GM12878 (cell line): ENCODE measurements at regions not wholly inside any gene's neighbourhood (a gene's known extent, or its start where the extent isn't known, plus 50 kb on each side); places are given as distances from the start of the nearest gene placed in this dataset.

Experiments used
- ATAC-seq: fragments of 200-7000 bp; cut with Tn5 transposase; 3 replicates; pipeline ENCODE4 v1.9.1; 2020; ENCODE audit warnings: mild to moderate bottlenecking, moderate library complexity
- BruUV-seq: library from RNA; stranded (reverse); fragments of 400-500 nt; replicated peaks from 2 replicates; lab custom pipeline; 2021; lab: Mats Ljungman, UMichigan
- CTCF ChIA-PET: fragments of 300-600 bp; sonication (Branson Sonifier 250); formaldehyde crosslinking; extraction: SDS; loops from one replicate; lab custom pipeline; 2021; ENCODE audit warnings: inconsistent platforms; lab: Yijun Ruan, JAX
- POLR2A ChIA-PET: fragments of 350-600 bp; formaldehyde crosslinking; extraction: SDS; loops from one replicate; lab custom pipeline; 2021; ENCODE audit warnings: inconsistent platforms; lab: Charles Lee
- RAD21 ChIA-PET: fragments of 300-600 bp; sonication (Branson Sonifier 250); formaldehyde crosslinking; loops from one replicate; lab custom pipeline; 2023; ENCODE audit warnings: antibody characterized with exemption; ENCODE audit not compliant: unreplicated experiment; lab: Charles Lee
- SMC1A ChIA-PET: fragments of 300-600 bp; sonication (Branson Sonifier 250); formaldehyde crosslinking; loops from one replicate; lab custom pipeline; 2023; ENCODE audit not compliant: unreplicated experiment, uncharacterized antibody; lab: Charles Lee
- DNase-seq: peaks from one replicate; pipeline ENCODE4 v3.0.0-alpha.2; 2011; ENCODE audit warnings: low read depth, low spot score
- FAIRE-seq: peaks from 3 replicates; lab custom pipeline; 2011; peaks lifted over from hg19 to GRCh38; lab: Jason Lieb, UNC
- H2AFZ ChIP-seq: 2 replicates; pipeline ENCODE4 v1.6.0; 2011; ENCODE audit warnings: low read depth, low read length, control low read depth; ENCODE audit not compliant: control insufficient read depth
- H3K27ac ChIP-seq: 2 replicates; pipeline ENCODE4 v1.5.1; 2011; ENCODE audit warnings: control low read depth; ENCODE audit not compliant: control insufficient read depth, insufficient read depth
- H3K27me3 ChIP-seq, 2 experiments: replicated peaks in 1 of 2; 2 replicates each; pipeline versions ENCODE4 v1.6.0 to v1.6.1; 2011; ENCODE audit warnings: low read length in 1 of 2; ENCODE audit not compliant: control insufficient read depth in 2 of 2, insufficient read depth in 2 of 2
- H3K36me3 ChIP-seq, 2 experiments: 2 replicates each; pipeline ENCODE4 v1.5.1; 2011; ENCODE audit warnings: low read length in 1 of 2; ENCODE audit not compliant: control insufficient read depth in 2 of 2, insufficient read depth in 2 of 2
- H3K4me1 ChIP-seq: 2 replicates; pipeline ENCODE4 v1.6.1; 2011; ENCODE audit warnings: mild to moderate bottlenecking, low read length, moderate library complexity, mixed read lengths; ENCODE audit not compliant: control insufficient read depth, insufficient read depth
- H3K4me2 ChIP-seq: 2 replicates; pipeline ENCODE4 v1.6.0; 2011; ENCODE audit warnings: control low read depth; ENCODE audit not compliant: control insufficient read depth, insufficient read depth
- H3K4me3 ChIP-seq: fragments of 200-600 bp; sonication (generic); 2 replicates; pipeline ENCODE4 v1.5.1; 2016
- H3K79me2 ChIP-seq: 2 replicates; pipeline ENCODE4 v1.6.0; 2011; ENCODE audit warnings: low read length; ENCODE audit not compliant: control insufficient read depth, insufficient read depth
- H3K9ac ChIP-seq: 2 replicates; pipeline ENCODE4 v1.8.0; 2011; ENCODE audit warnings: low read length, control low read depth, mixed read lengths; ENCODE audit not compliant: control insufficient read depth, insufficient read depth
- H3K9me3 ChIP-seq: replicated peaks from 3 replicates; pipeline ENCODE4 v1.5.1; 2011; ENCODE audit warnings: mild to moderate bottlenecking, low read length; ENCODE audit not compliant: control insufficient read depth, insufficient read depth
- H4K20me1 ChIP-seq: 2 replicates; pipeline ENCODE4 v1.6.0; 2011; ENCODE audit not compliant: control insufficient read depth, insufficient read depth
- ATF3 ChIP-seq: IDR thresholded peaks from 2 replicates; pipeline ENCODE4 v1.6.1; 2011; ENCODE audit warnings: low read depth, mild to moderate bottlenecking, low read length, moderate library complexity, borderline replicate concordance; ENCODE audit errors: extremely low read depth
- CEBPB ChIP-seq, 2 experiments: fragments of 150-350 bp in 1 of 2; IDR thresholded peaks; 2 replicates each; pipeline ENCODE4 v1.6.1; 2012 to 2014; ENCODE audit warnings: low read depth in 2 of 2, low read length in 2 of 2, borderline replicate concordance in 1 of 2, inconsistent platforms in 1 of 2
- ESRRA ChIP-seq: IDR thresholded peaks from 2 replicates; pipeline ENCODE4 v1.6.1; 2012; ENCODE audit warnings: mild to moderate bottlenecking, low read length, improper control_type of control experiment
- FOXM1 ChIP-seq: IDR thresholded peaks from 2 replicates; pipeline ENCODE4 v1.6.1; 2012; ENCODE audit warnings: low read depth, mild to moderate bottlenecking, inconsistent platforms, low read length, moderate library complexity
- MAX ChIP-seq: IDR thresholded peaks from 2 replicates; pipeline ENCODE4 v1.6.1; 2012; ENCODE audit warnings: low read depth, low read length, improper control_type of control experiment
- MTA3 ChIP-seq: IDR thresholded peaks from 2 replicates; pipeline ENCODE4 v1.6.1; 2012; ENCODE audit warnings: low read length, inconsistent platforms, borderline replicate concordance
- NFYA ChIP-seq: IDR thresholded peaks from 2 replicates; pipeline ENCODE4 v1.6.1; 2011; ENCODE audit warnings: low read depth, mild to moderate bottlenecking, low read length, improper control_type of control experiment, borderline replicate concordance
- PBX3 ChIP-seq: IDR thresholded peaks from 2 replicates; pipeline ENCODE4 v1.6.1; 2011; ENCODE audit warnings: mild to moderate bottlenecking, low read depth, low read length, moderate library complexity; ENCODE audit not compliant: insufficient replicate concordance
- YBX1 ChIP-seq: fragments of 450-650 bp; IDR thresholded peaks from 2 replicates; pipeline ENCODE4 v1.6.1; 2016; ENCODE audit warnings: antibody characterized with exemption
- ZBTB11 ChIP-seq: fragments of 450-650 bp; formaldehyde crosslinking; IDR thresholded peaks from 2 replicates; pipeline ENCODE4 v1.5.0; 2022; ENCODE audit warnings: mild to moderate bottlenecking, missing genetic modification characterization
- ZBTB33 ChIP-seq: fragments of 450-650 bp; IDR thresholded peaks from 2 replicates; pipeline ENCODE4 v1.6.1; 2017; ENCODE audit warnings: mild to moderate bottlenecking
- ZNF207 ChIP-seq: fragments of 450-650 bp; IDR thresholded peaks from 2 replicates; pipeline ENCODE4 v1.6.1; 2014; ENCODE audit warnings: antibody characterized with exemption, mild to moderate bottlenecking, borderline replicate concordance
- ZNF217 ChIP-seq: fragments of 450-650 bp; IDR thresholded peaks from 2 replicates; pipeline ENCODE4 v1.6.1; 2017; ENCODE audit warnings: antibody characterized with exemption, mild to moderate bottlenecking
- ZZZ3 ChIP-seq: IDR thresholded peaks from 2 replicates; pipeline ENCODE4 v1.6.1; 2011; ENCODE audit warnings: low read depth; ENCODE audit not compliant: control insufficient read depth, insufficient read length
- WGBS: methylation state at CpG from one replicate; pipeline ENCODE4 v1.1.6; 2016; ENCODE audit warnings: low lambda C conversion rate; ENCODE audit not compliant: insufficient replicate concordance, insufficient coverage; ENCODE audit errors: missing lambda C conversion rate; 5-methylcytosine and 5-hydroxymethylcytosine counted together
- in situ Hi-C: fragments of 300-500 bp; cut with MboI; formaldehyde crosslinking; loops from 9 replicates; pipeline ENCODE4 v1.14.3; 2018; ENCODE audit warnings: mixed read lengths
- intact Hi-C: fragments of 100-400 bp; cut with micrococcal nuclease; formaldehyde crosslinking; loops from one replicate; pipeline ENCODE4 v1.14.2; 2022; ENCODE audit not compliant: unreplicated experiment

GRCh38 chr4:183825346-183825745 is 79.8 kb upstream of the STOX2 start (continued):
- TF ChIP-seq ATF3 (no peak), ESRRA (no peak), ZZZ3 (no peak), PBX3 (no peak), MTA3 (no peak)
- TF ChIP-seq, all 136 proteins: peak for 0

GRCh38 chr4:183826461-183826860 is 78.6 kb upstream of the STOX2 start:
- Histone ChIP-seq H3K9me3 (no peaks in the 10 kb centered on the region), H3K79me2 (no peaks in the 10 kb centered on the region), H3K36me3 (no peaks in the 10 kb centered on the region), H4K20me1 (no peaks in the 10 kb centered on the region), H3K4me2 (no peak overlapping the region), H3K4me1 (no peaks in the 10 kb centered on the region), H3K9ac (no peak overlapping the region), H3K4me3 (no peak overlapping the region), H2AFZ (no peak overlapping the region), H3K27ac (no peak overlapping the region), H3K27me3 (no peaks in the 10 kb centered on the region)
- 48% methylated on average over 10 of the region's 10 CpGs for WGBS
- ATAC-seq (no peak), FAIRE-seq (no peak), DNase-seq (no peak)
- no peak for TF ChIP-seq ZNF207
- no peak for TF ChIP-seq NFYA
- no peak for TF ChIP-seq MAX
- no peak for TF ChIP-seq ZBTB11 (CRISPR knock-in tag)
- no peak for TF ChIP-seq ZNF217
- TF ChIP-seq ZBTB33, result no peak
- no peak for TF ChIP-seq FOXM1
- no peak for TF ChIP-seq YBX1
- no peak for TF ChIP-seq CEBPB (IDR thresholded peaks at IDR 0.05; ENCODE audit: borderline replicate concordance in 1 of 2, low read depth in 2 of 2, low read length in 2 of 2)
- RAD21 ChIA-PET, result no interaction called here
- BruUV-seq, result no TSS peak
- CTCF ChIA-PET, result no interaction called here
- SMC1A ChIA-PET, result no interaction called here
- POLR2A ChIA-PET, result no interaction called here
- in situ Hi-C loops, result no loop called here
- intact Hi-C loops, result no loop called here
